Head of caudate nucleus (tissue), 42 donors: ENCODE measurements at regions not wholly inside any gene's neighbourhood (a gene's known extent, or its start where the extent isn't known, plus 50 kb on each side); places are given as distances from the start of the nearest gene placed in this dataset.
"Not testable (repeated sequence)": the region's sequence is repeated elsewhere in the genome, so short reads cannot be mapped to it uniquely, and the experiment has no call there.

ENCODE experiments used
- DNase-seq, 42 donors: peaks; one replicate each; pipeline versions ENCODE4 v3.0.0 to v3.0.0-alpha.2; 2020 to 2021; ENCODE audit warnings: mixed read lengths in 7 of 42
- intact Hi-C: fragments of 100-400 bp; cut with DNase I; formaldehyde crosslinking; loops from one replicate; pipeline ENCODE4 v1.15.0; 2022

DNA sequence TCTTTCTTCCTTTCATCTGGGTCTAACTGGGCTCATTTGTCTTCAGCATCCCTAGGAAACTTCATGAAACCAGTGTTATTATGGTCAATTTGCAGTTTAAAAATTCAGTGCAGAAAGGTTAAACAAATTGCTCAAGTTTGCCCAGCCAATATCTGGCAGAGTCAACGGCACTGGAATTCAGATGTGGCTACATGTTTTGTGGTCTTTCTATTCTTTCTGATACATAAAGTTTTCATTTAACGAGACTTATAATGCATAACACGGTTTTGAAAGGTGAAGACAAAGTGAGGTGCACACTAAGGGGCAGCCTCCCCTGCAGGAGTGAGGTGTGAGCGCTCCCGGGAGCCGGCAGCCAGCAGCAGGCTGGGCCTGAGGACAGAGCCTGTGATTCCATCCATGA lies 164.6 kb downstream of the RTP5 start:
- peak in 5 of 42 donors; percentile 8 to 34 (median 14) for DNase-seq
- intact Hi-C loops, result no loop called here

DNA sequence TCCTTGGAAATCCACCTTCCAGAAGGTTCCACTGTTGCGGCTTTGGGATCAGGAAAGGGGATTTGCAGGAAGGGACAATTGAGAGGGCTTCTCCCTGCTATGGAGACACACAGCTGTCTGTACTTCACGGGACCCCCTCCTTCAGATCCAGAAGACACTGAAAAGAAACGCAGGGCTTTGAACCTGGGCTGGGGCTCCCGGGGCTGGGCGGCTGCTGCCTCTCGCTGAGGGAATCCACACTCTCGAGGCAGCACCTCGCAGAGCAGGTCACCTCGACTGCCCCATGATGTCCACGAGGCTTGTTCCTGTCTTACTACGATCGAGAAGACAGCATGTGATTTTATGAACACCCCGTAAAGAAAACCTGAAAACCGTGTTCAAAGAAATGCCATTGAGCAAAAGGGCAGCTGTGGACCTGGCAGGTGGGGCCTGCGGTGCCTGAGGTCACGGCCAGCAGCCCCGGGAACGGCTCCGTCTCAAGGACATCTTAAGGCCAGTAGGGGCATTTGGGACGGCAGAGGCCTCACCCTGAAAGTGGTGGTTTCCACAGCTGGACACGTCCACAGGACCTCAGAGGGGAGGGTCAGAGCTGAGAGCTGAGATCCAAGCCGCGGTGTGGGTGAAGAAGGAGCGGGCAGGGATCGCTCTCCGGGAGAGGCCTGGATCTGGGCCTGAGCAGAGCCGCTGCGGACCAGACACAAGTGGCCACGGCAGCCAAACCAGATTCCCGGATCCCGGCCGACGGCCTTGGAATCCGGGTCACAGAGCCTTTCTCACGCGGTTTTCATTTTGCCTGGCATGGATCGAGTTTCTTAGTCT lies 165.7 kb downstream of the RTP5 start:
- peak in 9 of 42 donors; percentile 0 to 52 (median 24) for DNase-seq

GRCh38 chr2:242035858-242036652 lies 166.5 kb downstream of the RTP5 start:
- DNase-seq, result peak in 4 of 42 donors; percentile 17 to 37 (median 27)
- intact Hi-C loops, result no loop called here

More for the DNA sequence above, 165.7 kb downstream of the RTP5 start:
- intact Hi-C loops, result no loop called here

DNA sequence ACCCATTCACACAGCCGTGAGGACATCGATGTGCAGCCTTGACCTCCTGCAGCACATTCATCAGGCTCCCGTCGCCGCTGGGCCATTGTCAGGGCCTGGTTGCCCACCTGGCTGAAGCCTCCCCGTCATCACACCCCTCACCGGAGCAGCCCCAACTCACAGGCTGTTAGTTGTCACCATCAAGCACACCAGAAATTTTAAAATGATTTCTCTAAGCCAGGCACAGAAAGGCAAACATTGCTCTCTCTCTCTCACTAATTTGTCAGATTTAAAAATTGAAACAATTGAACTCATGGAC lies 167.1 kb downstream of the RTP5 start:
- intact Hi-C loops, result no loop called here
- peak in 1 of 42 donors; percentile 34 for DNase-seq

GRCh38 chr2:242038166-242038927 lies 168.8 kb downstream of the RTP5 start:
- DNase-seq, result peak in 41 of 42 donors; percentile 40 to 86 (median 67)
- intact Hi-C loops, result no loop called here

GRCh38 chr2:242038928-242039341 lies 169.4 kb downstream of the RTP5 start:
- DNase-seq, result peak in 3 of 42 donors; percentile 1 to 33 (median 30)
- intact Hi-C loops, result no loop called here

- intact Hi-C loops, result no loop called here
- DNase-seq, result peak in 4 of 42 donors; percentile 1 to 31 (median 16)
Measured at GRCh38 chr2:242040303-242040655, 170.8 kb downstream of the RTP5 start.

GRCh38 chr2:242040681-242041080 lies 171.2 kb downstream of the RTP5 start:
- peak in 3 of 42 donors; percentile 15 to 38 (median 34) for DNase-seq
- intact Hi-C loops, result no loop called here

DNA sequence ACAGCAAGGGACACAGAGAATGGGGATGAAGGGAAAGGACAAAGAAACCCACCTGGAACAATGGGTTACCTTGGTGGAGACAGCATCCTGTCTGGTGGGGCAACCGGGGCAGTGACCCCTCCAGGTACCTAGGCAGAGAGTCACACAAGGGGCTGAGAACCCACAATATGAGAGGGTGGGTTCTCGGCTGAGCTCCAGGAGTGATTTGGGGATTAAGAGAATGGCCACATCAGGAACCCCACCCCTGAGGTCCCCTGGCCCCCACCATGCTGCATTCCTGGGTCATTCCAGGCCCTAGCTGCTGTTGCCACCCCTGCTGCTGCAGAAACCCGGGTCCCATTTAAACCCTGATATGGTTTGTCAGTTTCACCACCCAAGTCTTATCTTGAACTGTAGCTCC lies 172.3 kb downstream of the RTP5 start:
- intact Hi-C loops, result no loop called here
- DNase-seq, result peak in 1 of 42 donors; percentile 22

DNA sequence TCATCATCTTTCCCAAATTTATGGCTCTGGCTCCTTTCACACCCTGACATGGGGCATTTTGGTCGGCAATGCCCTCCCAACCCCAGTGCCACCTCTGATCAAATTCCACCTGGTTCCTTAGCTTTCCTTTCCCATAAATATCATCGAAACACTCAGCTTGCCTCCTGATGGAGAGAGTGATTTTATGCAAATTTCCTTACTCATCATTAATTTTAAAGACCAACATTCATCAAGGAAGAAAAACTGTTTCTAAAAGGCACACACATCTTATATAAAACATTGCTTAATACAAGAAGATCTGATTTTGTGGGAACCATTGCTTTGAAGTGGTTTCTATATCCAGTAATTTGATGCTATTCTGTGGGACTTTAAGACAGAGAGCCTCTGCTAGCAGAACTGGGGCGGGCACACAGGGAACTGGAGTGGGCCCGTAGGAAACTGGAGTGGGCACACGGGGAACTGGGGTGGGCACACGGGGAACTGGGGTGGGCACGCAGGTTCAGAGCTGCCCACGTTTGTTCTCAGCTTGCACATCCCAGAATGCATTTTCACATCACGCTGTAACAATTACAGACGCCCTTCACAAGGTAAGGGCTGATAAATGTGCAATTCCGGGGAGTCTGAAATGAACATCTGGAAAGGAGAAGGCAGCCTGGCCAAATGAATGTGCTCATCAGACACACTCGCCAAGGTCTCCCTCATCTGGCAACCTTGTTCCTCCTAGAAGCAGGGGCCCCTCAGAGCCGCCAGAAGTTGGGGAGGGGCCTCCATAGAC lies 174.2 kb downstream of the RTP5 start:
- intact Hi-C loops, result no loop called here
- DNase-seq, result peak in 39 of 42 donors; percentile 30 to 88 (median 60)

DNA sequence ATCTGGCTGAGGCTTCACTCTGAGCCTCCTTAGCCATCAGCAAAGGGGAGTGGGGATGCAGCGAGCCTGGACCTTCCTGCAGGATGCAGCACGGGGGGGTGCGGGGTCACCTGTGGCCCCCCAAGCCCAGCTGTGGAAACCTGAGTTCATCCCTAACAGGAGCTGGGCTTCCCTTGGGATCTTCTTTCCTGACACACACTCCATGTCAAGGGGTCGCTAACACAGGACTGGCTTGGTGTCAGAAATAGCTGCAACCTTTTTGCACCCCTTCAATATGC lies 174.7 kb downstream of the RTP5 start:
- intact Hi-C loops, result no loop called here
- DNase-seq, result peak in 1 of 42 donors; percentile 30

DNA sequence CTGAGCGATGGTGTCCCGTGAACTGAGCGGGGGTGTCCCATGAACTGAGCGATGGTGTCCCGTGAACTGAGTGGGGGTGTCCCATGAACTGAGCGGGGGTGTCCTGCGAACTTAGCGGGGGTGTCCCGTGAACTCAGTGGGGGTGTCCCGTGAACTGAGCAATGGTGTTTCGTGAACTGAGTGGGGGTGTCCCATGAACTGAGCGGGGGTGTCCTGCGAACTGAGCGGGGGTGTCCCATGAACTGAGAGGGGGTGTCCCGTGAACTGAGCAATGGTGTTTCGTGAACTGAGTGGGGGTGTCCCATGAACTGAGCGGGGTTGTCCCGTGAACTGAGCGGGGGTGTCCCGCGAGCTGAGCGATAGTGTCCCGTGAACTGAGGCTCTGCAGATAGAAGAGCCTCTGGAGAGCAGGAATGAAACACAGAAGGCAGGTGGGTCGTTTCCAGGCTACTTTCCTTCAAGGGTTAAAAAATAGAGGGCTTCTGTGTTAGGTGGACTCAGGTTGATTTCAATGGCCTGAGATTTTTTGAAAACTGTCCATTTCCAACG lies 176.1 kb downstream of the RTP5 start:
- intact Hi-C loops, result not testable (repeated sequence)
- peak in 2 of 42 donors; percentile 8 to 10 for DNase-seq

GRCh38 chr2:242046206-242046826 lies 176.8 kb downstream of the RTP5 start:
- intact Hi-C loops, result no loop called here
- DNase-seq, result peak in 6 of 42 donors; percentile 2 to 46 (median 36)

DNA sequence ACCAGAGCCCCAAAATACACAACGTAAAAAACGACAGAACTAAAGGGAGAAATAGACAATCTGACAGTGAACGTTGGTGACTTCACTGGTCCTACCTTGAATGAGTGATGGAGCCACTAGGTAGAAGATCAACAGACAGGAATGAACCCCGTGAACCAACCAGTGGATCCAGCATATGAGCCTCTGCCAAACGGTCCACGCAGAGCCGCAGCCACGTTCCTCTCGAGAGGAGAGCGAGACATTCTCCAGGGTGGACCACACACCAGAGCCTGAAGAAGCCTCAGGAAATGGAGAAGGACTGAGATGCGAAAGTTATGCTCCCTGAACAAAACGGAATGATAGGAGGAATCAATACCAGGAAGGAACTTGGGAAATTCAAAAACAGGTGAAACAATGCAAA lies 178.4 kb downstream of the RTP5 start:
- peak in 2 of 42 donors; percentile 24 to 29 for DNase-seq
- intact Hi-C loops, result no loop called here

- DNase-seq, result no peak
Measured at GRCh38 chr2:242048479-242048878, 178.9 kb downstream of the RTP5 start.

DNA sequence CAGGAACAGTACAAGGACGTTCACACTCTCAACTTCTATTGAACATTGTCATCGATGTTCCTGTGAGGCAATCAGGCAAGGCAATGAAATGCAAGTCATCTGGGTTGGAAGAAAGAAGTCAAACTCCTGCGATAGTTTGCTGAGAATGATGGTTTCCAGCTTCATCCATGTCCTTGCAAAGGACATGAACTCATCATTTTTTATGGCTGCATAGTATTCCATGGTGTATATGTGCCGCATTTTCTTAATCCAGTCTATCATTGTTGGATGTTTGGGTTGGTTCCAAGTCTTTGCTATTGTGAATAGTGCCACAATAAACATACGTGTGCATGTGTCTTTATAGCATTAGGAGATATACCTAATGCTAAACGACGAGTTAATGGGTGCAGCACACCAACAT lies 180.0 kb downstream of the RTP5 start:
- intact Hi-C loops, DNase-seq: not testable (repeated sequence)

More at GRCh38 chr2:242048479-242048878, 178.9 kb downstream of the RTP5 start:
- intact Hi-C loops, result no loop called here

GRCh38 chr2:242051463-242051862 lies 181.9 kb downstream of the RTP5 start:
- intact Hi-C loops, result no loop called here
- DNase-seq, result peak in 1 of 42 donors; percentile 10

DNA sequence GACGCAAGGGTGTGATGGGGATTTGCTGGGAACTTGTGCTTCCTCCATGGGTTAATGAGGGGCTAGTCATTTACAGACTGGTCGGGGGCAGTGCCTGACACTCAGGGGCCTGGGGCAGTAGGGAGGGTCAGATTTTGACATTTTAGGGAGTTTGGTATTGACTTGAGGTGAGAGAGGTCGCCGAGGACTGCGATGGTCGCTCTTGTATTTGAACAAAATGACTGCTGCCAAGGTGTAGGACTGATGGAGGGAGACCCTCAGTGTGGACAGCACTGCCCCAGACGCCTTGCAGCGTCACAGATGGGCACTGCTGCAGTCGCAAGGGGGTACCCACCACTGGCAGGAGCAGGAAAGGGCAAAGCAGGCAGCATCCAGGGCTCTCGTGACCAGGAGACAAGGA lies 182.9 kb downstream of the RTP5 start:
- DNase-seq, result peak in 3 of 42 donors; percentile 2 to 33 (median 15)
- intact Hi-C loops, result no loop called here
